ENCODE measurements at regions not wholly inside any gene's neighbourhood (a gene's known extent, or its start where the extent isn't known, plus 50 kb on each side); places are given as distances from the start of the nearest gene placed in this dataset.

GRCh38 chr2:64322433-64322832 is 131.5 kb upstream of the LGALSL start:
- TF ChIP-seq, protein P1, sequence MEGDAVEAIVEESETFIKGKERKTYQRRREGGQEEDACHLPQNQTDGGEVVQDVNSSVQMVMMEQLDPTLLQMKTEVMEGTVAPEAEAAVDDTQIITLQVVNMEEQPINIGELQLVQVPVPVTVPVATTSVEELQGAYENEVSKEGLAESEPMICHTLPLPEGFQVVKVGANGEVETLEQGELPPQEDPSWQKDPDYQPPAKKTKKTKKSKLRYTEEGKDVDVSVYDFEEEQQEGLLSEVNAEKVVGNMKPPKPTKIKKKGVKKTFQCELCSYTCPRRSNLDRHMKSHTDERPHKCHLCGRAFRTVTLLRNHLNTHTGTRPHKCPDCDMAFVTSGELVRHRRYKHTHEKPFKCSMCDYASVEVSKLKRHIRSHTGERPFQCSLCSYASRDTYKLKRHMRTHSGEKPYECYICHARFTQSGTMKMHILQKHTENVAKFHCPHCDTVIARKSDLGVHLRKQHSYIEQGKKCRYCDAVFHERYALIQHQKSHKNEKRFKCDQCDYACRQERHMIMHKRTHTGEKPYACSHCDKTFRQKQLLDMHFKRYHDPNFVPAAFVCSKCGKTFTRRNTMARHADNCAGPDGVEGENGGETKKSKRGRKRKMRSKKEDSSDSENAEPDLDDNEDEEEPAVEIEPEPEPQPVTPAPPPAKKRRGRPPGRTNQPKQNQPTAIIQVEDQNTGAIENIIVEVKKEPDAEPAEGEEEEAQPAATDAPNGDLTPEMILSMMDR (optimal IDR thresholded peaks at IDR 0.05 in 1 of 3, IDR thresholded peaks at IDR 0.05 in 1 of 3, conservative IDR thresholded peaks at IDR 0.05 in 1 of 3; ENCODE audit: extremely low read depth in 1 of 3, insufficient read depth in 2 of 3, low read length in 3 of 3), result no peak
- TF ChIP-seq EZH2 (IDR thresholded peaks at IDR 0.05; ENCODE audit: low read length), result no peak
